Activated B cell treated with CpG ODN at 0.5 μM for 24 hours (primary cell): ENCODE measurements at regions not wholly inside any gene's neighbourhood (a gene's known extent, or its start where the extent isn't known, plus 50 kb on each side); places are given as distances from the start of the nearest gene placed in this dataset.

Experiments used
- ATAC-seq: fragments of 200-7000 bp; cut with Tn5 transposase; one replicate; pipeline ENCODE4 v1.10.0; 2021; ENCODE audit warnings: low read depth, mild to moderate bottlenecking, moderate library complexity
- CTCF ChIA-PET: fragments of 350-600 bp; sonication (Branson Sonifier 250); formaldehyde crosslinking; loops from one replicate; lab custom pipeline; 2021; ENCODE audit warnings: antibody characterized with exemption; lab: Charles Lee
- POLR2A ChIA-PET: fragments of 350-600 bp; sonication (Branson Sonifier 250); formaldehyde crosslinking; loops from one replicate; lab custom pipeline; 2021; ENCODE audit warnings: antibody characterized with exemption; lab: Charles Lee
- DNase-seq: peaks from one replicate; pipeline ENCODE4 v3.0.0; 2022
- H3K27ac Mint-ChIP-seq: one replicate; pipeline ENCODE4 v1.8.0; 2020; ENCODE audit warnings: mixed read lengths
- H3K27me3 Mint-ChIP-seq: one replicate; pipeline ENCODE4 v1.8.0; 2021; ENCODE audit warnings: mixed read lengths
- H3K36me3 Mint-ChIP-seq: one replicate; pipeline ENCODE4 v1.8.0; 2021; ENCODE audit warnings: low read depth, mixed read lengths
- H3K4me1 Mint-ChIP-seq: one replicate; pipeline ENCODE4 v1.8.0; 2021; ENCODE audit warnings: mixed read lengths
- H3K4me3 Mint-ChIP-seq: one replicate; pipeline ENCODE4 v1.8.0; 2020; ENCODE audit warnings: mild to moderate bottlenecking, mixed read lengths
- H3K9me3 Mint-ChIP-seq: one replicate; pipeline ENCODE4 v1.8.0; 2020; ENCODE audit warnings: mixed read lengths
- CTCF ChIP-seq: fragments of 200-600 bp; IDR thresholded peaks from one replicate; pipeline ENCODE4 v1.8.0; 2022; ENCODE audit warnings: antibody characterized with exemption, mild to moderate bottlenecking
- intact Hi-C: fragments of 100-400 bp; cut with micrococcal nuclease; formaldehyde crosslinking; loops from one replicate; pipeline ENCODE4 v1.15.1; 2024

- ChIA-PET CTCF (no interaction called here), POLR2A (no interaction called here)
- ATAC-seq (no peak), DNase-seq (no peak)
- no peaks in the 10 kb centered on the region for H3K36me3 Mint-ChIP-seq
- no peak overlapping the region for H3K27ac Mint-ChIP-seq
- H3K27me3 Mint-ChIP-seq, result peaks cover 24% of the 10 kb centered on the region
- H3K4me1 Mint-ChIP-seq, result no peaks in the 10 kb centered on the region
- intact Hi-C loops, result no loop called here
- TF ChIP-seq CTCF, result no peak
- H3K4me3 Mint-ChIP-seq, result no peak overlapping the region
- H3K9me3 Mint-ChIP-seq, result no peaks in the 10 kb centered on the region
These were observed 194.6 kb downstream of the METTL4 start for GRCh38 chr18:2376707-2377106.

GRCh38 chr18:2380101-2380500 is 191.2 kb downstream of the METTL4 start:
- ATAC-seq (no peak), DNase-seq (no peak)
- Mint-ChIP-seq H3K4me3 (no peak overlapping the region), H3K4me1 (no peaks in the 10 kb centered on the region), H3K36me3 (no peaks in the 10 kb centered on the region), H3K27me3 (peaks cover 13% of the 10 kb centered on the region), H3K27ac (no peak overlapping the region), H3K9me3 (no peaks in the 10 kb centered on the region)
- CTCF ChIA-PET, result no interaction called here
- TF ChIP-seq CTCF, result no peak
- POLR2A ChIA-PET, result no interaction called here
- intact Hi-C loops, result no loop called here

- POLR2A ChIA-PET, result no interaction called here
- intact Hi-C loops, result no loop called here
These were observed 189.8 kb downstream of the METTL4 start for GRCh38 chr18:2381539-2381938.

GRCh38 chr18:2387588-2387987 is 183.7 kb downstream of the METTL4 start:
- DNase-seq (no peak), ATAC-seq (no peak)
- Mint-ChIP-seq H3K4me1 (no peaks in the 10 kb centered on the region), H3K4me3 (no peak overlapping the region), H3K36me3 (no peaks in the 10 kb centered on the region), H3K27me3 (peaks cover 2% of the 10 kb centered on the region), H3K9me3 (peaks cover 2% of the 10 kb centered on the region), H3K27ac (no peak overlapping the region)
- ChIA-PET POLR2A (no interaction called here), CTCF (no interaction called here)
- intact Hi-C loops, result no loop called here
- TF ChIP-seq CTCF, result no peak

More at GRCh38 chr18:2381539-2381938, 189.8 kb downstream of the METTL4 start:
- Mint-ChIP-seq H3K9me3 (peaks cover 2% of the 10 kb centered on the region), H3K4me3 (no peak overlapping the region), H3K27me3 (peaks cover 9% of the 10 kb centered on the region), H3K4me1 (no peaks in the 10 kb centered on the region), H3K36me3 (no peaks in the 10 kb centered on the region), H3K27ac (no peak overlapping the region)
- ATAC-seq (no peak), DNase-seq (no peak)
- CTCF ChIA-PET, result no interaction called here
- no peak for TF ChIP-seq CTCF

- CTCF ChIA-PET, result no interaction called here
- Mint-ChIP-seq H3K4me1 (no peaks in the 10 kb centered on the region), H3K4me3 (no peak overlapping the region), H3K9me3 (peaks cover 2% of the 10 kb centered on the region), H3K27ac (no peak overlapping the region), H3K36me3 (no peaks in the 10 kb centered on the region), H3K27me3 (peaks cover 2% of the 10 kb centered on the region)
- POLR2A ChIA-PET, result no interaction called here
- no peak for TF ChIP-seq CTCF
- ATAC-seq, result no peak
- intact Hi-C loops, result no loop called here
- DNase-seq, result no peak
These were observed 181.1 kb downstream of the METTL4 start for GRCh38 chr18:2390158-2390557.
